Body of pancreas (tissue), 4 donors: ENCODE measurements at regions not wholly inside any gene's neighbourhood (a gene's known extent, or its start where the extent isn't known, plus 50 kb on each side); places are given as distances from the start of the nearest gene placed in this dataset.

Experiments used
- POLR2A ChIP-seq, 3 donors: fragments of 450-650 bp; IDR thresholded peaks; one replicate each; pipeline ENCODE4 v1.6.1; 2016; ENCODE audit warnings: antibody characterized with exemption in 3 of 3, mild to moderate bottlenecking in 2 of 3
- TF ChIP-seq, protein P1 (sequence below), 7 experiments: fragments of 450-650 bp in 4 of 7; fragments of 200-600 bp in 3 of 7; sonication (generic) in 3 of 7; IDR thresholded peaks; one replicate each; pipeline ENCODE4 v1.5.1; 2016 to 2019; ENCODE audit warnings: antibody characterized with exemption in 7 of 7

- TF ChIP-seq POLR2A (IDR thresholded peaks at IDR 0.05): no peak
- TF ChIP-seq, protein P1, sequence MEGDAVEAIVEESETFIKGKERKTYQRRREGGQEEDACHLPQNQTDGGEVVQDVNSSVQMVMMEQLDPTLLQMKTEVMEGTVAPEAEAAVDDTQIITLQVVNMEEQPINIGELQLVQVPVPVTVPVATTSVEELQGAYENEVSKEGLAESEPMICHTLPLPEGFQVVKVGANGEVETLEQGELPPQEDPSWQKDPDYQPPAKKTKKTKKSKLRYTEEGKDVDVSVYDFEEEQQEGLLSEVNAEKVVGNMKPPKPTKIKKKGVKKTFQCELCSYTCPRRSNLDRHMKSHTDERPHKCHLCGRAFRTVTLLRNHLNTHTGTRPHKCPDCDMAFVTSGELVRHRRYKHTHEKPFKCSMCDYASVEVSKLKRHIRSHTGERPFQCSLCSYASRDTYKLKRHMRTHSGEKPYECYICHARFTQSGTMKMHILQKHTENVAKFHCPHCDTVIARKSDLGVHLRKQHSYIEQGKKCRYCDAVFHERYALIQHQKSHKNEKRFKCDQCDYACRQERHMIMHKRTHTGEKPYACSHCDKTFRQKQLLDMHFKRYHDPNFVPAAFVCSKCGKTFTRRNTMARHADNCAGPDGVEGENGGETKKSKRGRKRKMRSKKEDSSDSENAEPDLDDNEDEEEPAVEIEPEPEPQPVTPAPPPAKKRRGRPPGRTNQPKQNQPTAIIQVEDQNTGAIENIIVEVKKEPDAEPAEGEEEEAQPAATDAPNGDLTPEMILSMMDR (IDR thresholded peaks at IDR 0.05): no peak
These were observed 566.1 kb downstream of the TBL1XR1 start for GRCh38 chr3:176631165-176631564.
